ENCODE measurements at regions not wholly inside any gene's neighbourhood (a gene's known extent, or its start where the extent isn't known, plus 50 kb on each side); places are given as distances from the start of the nearest gene placed in this dataset.
"Not testable (repeated sequence)": the region's sequence is repeated elsewhere in the genome, so short reads cannot be mapped to it uniquely, and the experiment has no call there.

DNA sequence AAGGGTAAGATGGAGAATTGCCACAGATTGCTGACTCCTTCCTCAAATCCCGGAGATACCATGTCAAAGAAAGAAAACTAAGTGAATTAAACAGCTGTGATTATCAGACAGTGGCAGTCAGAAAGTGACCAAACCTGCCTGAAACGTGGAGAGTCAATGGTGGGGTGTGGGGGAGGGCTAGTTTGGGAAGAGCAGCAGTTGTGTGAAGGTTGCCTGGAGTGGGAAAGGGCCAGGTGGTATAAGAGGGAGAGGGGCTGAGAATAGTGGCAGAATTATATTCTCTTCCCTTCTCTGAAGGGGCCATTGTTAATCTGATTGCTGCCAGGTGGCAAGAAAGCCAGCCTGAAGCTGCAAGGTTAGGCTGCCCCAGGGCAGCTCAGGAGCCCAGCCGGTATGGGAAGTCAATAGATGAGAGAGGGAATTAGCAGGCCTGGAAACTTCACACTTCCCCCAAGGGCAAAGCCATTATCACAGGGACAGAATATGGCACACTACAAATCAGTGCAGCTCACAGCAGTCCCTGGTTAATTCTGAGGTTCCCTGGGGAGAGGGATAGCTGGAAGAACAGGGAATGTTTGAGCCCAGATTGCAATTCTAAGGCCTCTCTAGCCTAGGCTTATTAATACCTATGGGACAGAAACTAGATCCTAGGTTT is 83.9 kb upstream of the ITGB1 start:
- Mint-ChIP-seq H3K27me3 (peaks cover 3% of the 10 kb centered on the region), H3K36me3 (no peaks in the 10 kb centered on the region), H3K27ac (no peak overlapping the region), H3K4me3 (no peak overlapping the region), H3K4me1 (no peaks in the 10 kb centered on the region), H3K9me3 (no peaks in the 10 kb centered on the region)
- DNase-seq: no peak

DNA sequence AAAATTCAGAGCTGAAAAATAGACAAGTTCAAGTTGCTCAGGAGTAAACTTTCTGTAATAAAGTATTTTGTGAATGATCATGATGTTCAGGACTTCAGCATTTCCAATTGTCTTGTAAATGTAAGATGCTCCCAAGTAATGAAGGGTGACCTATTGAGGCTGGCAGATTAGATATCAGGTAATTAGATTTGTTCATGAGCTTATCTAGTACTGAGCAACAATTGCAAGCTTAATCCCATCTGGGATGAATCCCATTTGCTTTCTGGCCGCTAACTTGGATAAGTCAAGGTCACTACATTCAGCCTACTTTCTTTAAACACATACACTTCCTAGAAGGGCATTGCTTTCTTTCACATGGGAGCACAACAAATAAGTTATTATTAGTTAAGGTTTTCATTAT is 82.4 kb upstream of the ITGB1 start:
- peaks cover 3% of the 10 kb centered on the region for H3K27me3 Mint-ChIP-seq
- H3K36me3 Mint-ChIP-seq: no peaks in the 10 kb centered on the region
- H3K27ac Mint-ChIP-seq: no peak overlapping the region
- no peaks in the 10 kb centered on the region for H3K4me1 Mint-ChIP-seq
- DNase-seq: no peak
- no peak overlapping the region for H3K4me3 Mint-ChIP-seq
- H3K9me3 Mint-ChIP-seq: no peaks in the 10 kb centered on the region

DNA sequence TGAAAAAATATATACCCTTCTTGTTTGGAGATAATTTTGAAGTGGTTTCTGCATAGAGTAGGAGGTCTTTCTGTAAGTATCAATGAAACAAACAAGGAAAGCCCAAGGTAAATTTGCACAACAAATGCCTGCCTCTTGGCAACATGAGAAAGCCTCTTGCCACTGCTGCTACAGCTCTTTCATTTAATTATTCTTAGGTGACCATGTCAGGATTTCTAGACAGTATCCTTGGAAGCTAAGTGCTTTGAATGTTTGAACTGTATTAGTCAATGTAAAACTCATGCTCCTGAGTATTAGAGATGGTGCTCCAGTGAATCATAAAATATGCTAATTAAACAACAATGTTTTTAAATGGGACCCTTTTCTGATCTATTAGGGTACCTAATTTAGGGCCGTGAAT is 81.2 kb upstream of the ITGB1 start:
- H3K9me3 Mint-ChIP-seq: no peaks in the 10 kb centered on the region
- no peaks in the 10 kb centered on the region for H3K36me3 Mint-ChIP-seq
- H3K27me3 Mint-ChIP-seq: no peaks in the 10 kb centered on the region
- no peak overlapping the region for H3K4me3 Mint-ChIP-seq
- DNase-seq: no peak
- H3K27ac Mint-ChIP-seq: no peak overlapping the region
- H3K4me1 Mint-ChIP-seq: no peaks in the 10 kb centered on the region

DNA sequence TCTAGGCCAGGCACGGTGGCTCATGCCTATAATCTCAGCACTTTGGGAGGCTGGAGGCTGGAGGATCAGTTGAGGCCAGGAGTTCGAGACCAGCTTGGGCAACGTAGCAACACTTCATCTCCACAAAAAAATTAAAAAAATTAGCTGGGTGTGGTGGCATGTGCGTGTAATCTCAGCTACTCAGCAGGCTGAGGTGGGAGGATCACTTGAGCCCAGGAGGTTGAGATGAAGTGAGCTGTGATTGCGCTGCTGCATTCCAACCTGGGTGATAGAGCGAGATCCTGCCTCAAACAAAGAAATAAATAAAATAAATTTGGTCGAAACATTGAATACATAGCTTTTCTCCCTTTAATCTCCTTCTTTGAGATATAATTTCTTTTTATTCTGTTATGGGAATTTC is 80.6 kb upstream of the ITGB1 start:
- Mint-ChIP-seq H3K27ac (no peak overlapping the region), H3K4me3 (no peak overlapping the region), H3K27me3 (no peaks in the 10 kb centered on the region), H3K9me3 (no peaks in the 10 kb centered on the region), H3K36me3 (no peaks in the 10 kb centered on the region), H3K4me1 (no peaks in the 10 kb centered on the region)
- DNase-seq: no peak

DNA sequence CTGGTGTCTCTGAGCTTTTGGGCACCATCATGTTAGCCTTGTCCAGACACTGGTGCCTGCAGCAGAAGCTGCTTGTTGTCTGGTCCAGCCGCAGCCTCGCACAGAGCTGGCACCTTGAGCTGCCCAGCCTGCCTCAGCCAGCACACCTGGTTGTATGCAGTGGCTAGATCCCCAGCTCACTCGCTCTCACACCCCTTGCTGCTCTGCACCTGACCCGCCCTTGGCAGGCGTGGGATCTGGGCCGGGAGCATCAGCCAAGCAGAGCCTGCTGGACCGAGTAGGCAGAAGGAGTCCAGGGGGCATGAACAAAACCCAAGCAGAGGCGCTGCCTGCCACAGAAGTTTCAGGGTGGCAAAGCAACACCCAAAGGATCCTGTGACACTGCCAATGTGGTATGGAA is 79.7 kb upstream of the ITGB1 start:
- H3K27ac Mint-ChIP-seq: no peak overlapping the region
- H3K27me3 Mint-ChIP-seq: no peaks in the 10 kb centered on the region
- no peak overlapping the region for H3K4me3 Mint-ChIP-seq
- no peaks in the 10 kb centered on the region for H3K4me1 Mint-ChIP-seq
- H3K36me3 Mint-ChIP-seq: no peaks in the 10 kb centered on the region
- DNase-seq: no peak
- H3K9me3 Mint-ChIP-seq: no peaks in the 10 kb centered on the region

DNA sequence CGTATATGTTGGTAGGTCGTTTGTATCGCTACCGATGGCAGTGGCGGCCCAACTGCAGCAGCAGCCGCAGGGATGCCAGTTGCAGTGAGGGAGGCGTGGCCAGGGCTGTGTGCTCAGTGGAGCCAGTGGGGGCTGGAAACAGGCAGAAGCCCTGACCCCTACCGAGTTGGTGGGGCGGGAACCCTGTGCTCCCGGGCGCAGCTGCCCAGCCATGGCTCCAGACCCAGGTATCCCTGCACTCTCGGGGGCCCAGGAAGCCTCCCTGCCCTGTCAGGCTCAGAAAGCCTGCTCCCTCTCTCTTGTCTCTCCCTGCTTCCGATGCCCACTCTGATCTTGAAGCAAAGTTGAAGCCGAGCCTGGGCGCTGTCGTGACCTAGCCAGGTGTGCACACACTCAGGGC is 78.6 kb upstream of the ITGB1 start:
- no peaks in the 10 kb centered on the region for H3K27me3 Mint-ChIP-seq
- H3K4me3 Mint-ChIP-seq: no peak overlapping the region
- no peaks in the 10 kb centered on the region for H3K36me3 Mint-ChIP-seq
- no peak overlapping the region for H3K27ac Mint-ChIP-seq
- no peaks in the 10 kb centered on the region for H3K4me1 Mint-ChIP-seq
- H3K9me3 Mint-ChIP-seq: no peaks in the 10 kb centered on the region
- DNase-seq: no peak

DNA sequence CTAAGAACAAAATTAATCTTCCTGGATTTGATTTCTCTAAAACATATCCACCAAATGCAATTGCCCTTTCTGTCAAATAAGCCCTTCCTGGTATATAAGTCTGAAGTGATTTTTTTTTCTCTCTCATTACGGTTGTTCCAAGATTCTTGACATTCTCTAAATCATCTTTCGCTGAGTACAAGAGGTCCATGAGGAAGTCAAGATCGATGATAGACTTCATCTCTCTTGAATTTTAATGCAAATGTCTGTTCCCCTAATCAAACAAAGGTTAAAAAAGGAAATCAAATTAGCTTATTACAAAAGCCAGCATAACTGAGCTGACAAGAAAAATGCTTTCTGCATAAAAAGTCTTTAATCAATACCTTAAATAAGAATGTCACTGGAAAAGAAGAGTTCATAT is 77.4 kb upstream of the ITGB1 start:
- Mint-ChIP-seq H3K4me1 (no peaks in the 10 kb centered on the region), H3K4me3 (no peak overlapping the region), H3K27ac (no peak overlapping the region), H3K36me3 (no peaks in the 10 kb centered on the region), H3K9me3 (no peaks in the 10 kb centered on the region), H3K27me3 (no peaks in the 10 kb centered on the region)
- no peak for DNase-seq

DNA sequence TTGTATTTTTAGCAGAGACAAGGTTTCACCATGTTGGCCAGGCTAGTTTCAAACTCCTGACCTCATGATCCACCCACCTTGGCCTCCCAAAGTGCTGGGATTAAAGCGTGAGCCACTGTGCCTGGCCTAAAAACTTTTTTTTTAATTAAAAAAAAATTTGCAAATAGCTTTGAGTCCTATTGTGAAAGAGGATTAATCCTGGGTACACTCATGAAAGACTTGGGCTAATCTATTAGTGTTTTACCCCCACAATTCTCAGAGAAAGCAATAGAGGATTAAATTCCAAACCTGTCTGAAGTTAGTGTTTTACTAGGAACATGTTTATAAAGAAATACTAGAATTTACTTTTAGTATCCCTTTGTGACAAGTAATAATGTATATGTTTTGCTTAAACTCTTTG is 76.9 kb upstream of the ITGB1 start:
- H3K4me1 Mint-ChIP-seq: no peaks in the 10 kb centered on the region
- no peak for DNase-seq
- no peaks in the 10 kb centered on the region for H3K9me3 Mint-ChIP-seq
- no peaks in the 10 kb centered on the region for H3K27me3 Mint-ChIP-seq
- H3K36me3 Mint-ChIP-seq: no peaks in the 10 kb centered on the region
- H3K4me3 Mint-ChIP-seq: no peak overlapping the region
- H3K27ac Mint-ChIP-seq: no peak overlapping the region

DNA sequence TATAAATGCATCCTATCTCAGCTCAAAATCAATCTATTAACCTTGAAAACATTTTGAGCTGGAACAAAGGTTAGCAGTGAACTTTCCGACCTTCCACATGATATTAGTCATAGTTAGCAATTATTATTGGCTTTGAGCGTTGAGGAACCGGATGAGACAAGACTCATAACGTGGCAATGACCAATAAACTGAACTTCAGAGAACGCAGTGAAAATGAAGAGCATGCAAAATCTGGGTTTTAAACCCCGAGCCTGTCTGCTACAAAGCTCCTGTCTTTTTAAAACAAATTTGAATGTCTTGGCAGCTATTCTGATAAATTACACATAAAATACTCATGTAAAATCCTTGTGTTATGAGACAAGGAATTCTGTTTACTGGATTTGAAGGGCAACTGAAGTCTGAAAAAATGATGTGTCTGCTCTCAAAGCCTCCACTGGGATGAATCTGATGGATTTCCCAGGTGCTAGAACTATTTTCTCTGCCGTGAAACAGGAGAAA is 74.7 kb upstream of the ITGB1 start:
- Mint-ChIP-seq H3K4me3 (no peak overlapping the region), H3K27me3 (no peaks in the 10 kb centered on the region), H3K9me3 (no peaks in the 10 kb centered on the region), H3K27ac (no peak overlapping the region), H3K36me3 (no peaks in the 10 kb centered on the region), H3K4me1 (peaks cover 7% of the 10 kb centered on the region)
- no peak for DNase-seq

DNA sequence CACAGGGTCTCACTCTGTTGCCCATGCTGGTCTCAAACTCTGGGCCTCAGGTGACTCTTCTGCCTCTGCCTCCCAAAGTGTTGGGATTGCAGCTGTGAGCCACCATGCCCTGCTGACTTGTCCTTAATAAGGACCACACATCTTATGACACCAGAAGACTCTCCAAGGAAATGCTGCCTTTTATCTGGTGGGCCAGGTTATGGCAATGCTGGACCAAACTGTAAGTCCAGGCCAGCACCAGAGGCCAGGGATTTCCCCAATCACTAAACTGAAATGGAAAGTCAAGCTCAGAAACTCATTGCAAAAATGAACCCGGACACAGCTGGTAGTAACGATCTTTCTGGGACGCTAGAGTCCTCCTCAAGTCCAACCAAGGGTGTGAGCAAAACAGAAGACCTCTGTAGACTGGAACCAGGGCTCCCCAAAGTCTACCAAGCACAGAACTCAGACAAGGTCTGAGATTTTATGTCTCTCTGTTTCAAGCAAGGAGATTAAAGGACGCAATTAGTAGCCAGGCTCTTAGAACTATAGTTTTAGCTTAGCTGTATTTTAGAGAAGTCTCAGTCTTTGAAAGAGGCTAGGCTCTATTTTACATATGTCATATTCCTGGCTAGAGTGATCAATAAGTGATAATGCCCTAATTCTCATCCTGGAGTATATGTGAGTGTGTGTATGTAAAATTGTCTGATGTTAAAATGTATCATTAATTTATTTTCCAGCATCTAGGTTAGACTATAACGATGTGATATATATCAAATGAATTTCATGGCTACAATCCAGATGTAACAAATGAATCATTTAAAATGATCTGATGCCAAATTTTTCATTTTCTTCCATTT is 74.0 kb upstream of the ITGB1 start:
- H3K36me3 Mint-ChIP-seq: no peaks in the 10 kb centered on the region
- DNase-seq: no peak
- no peaks in the 10 kb centered on the region for H3K27me3 Mint-ChIP-seq
- no peak overlapping the region for H3K4me3 Mint-ChIP-seq
- H3K4me1 Mint-ChIP-seq: peaks cover 10% of the 10 kb centered on the region
- no peak overlapping the region for H3K27ac Mint-ChIP-seq
- H3K9me3 Mint-ChIP-seq: no peaks in the 10 kb centered on the region

DNA sequence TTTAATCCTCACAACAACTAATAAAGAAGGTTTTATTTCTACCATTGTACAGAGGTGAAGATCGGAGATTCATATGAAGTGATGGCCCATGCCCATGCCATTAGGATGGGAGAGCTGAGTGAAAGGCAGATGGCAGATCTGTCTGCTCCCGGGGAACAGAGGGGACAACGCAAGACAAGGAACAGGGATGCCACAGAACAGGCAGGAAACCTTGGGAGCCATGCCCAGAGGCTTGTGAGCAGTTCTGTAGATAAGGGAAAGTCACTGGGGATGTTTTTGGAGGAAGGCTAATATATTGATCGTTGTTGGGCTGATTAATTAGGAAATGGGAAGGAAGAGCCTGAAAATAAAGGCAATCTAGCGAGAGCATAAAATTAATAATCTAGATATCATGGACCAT is 73.1 kb upstream of the ITGB1 start:
- H3K36me3 Mint-ChIP-seq: no peaks in the 10 kb centered on the region
- no peaks in the 10 kb centered on the region for H3K27me3 Mint-ChIP-seq
- no peak for DNase-seq
- H3K4me3 Mint-ChIP-seq: no peak overlapping the region
- peaks cover 13% of the 10 kb centered on the region for H3K4me1 Mint-ChIP-seq
- H3K9me3 Mint-ChIP-seq: no peaks in the 10 kb centered on the region
- H3K27ac Mint-ChIP-seq: no peak overlapping the region

DNA sequence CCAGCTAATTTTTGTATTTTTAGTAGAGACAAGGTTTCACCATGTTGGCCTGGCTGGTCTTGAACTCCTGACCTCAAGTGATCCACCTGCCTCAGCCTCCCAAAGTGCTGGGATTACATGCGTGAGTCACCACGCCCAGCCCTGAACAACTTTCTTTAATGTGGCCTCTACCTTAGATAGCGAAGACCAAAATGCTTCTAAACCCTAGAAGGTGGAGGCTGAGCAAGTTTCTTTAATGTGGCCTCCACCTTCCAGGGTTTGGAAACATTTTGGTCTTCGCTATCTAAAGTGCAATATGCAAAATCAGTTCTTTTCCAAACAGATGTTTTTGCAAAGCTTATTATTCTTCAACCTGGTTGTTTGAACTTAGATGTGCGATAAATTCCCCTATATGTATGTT is 70.5 kb upstream of the ITGB1 start:
- not testable (repeated sequence) for H3K4me3 Mint-ChIP-seq, H3K27me3 Mint-ChIP-seq, H3K9me3 Mint-ChIP-seq, DNase-seq, H3K27ac Mint-ChIP-seq, H3K36me3 Mint-ChIP-seq
- peaks cover 15% of the 10 kb centered on the region for H3K4me1 Mint-ChIP-seq

DNA sequence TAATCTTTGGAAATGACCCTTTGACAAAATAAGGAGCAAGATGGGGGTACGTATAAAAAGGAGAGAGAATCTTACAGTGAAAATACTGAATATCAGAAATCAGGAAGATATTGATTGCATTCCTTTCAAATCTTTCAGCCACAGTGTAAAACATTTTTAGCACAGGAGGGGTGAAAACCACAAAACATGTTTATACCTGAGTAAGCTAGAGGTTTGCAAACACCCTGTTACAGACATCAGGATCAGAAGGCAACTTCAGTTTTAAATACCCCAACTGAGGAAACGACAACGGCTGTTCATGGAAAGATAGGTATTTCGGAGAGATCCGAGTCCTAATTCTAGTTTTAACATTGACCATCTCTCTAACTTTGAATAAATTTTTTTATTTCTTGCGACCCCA is 69.1 kb upstream of the ITGB1 start:
- no peaks in the 10 kb centered on the region for H3K36me3 Mint-ChIP-seq
- no peak for DNase-seq
- H3K4me3 Mint-ChIP-seq: no peak overlapping the region
- H3K9me3 Mint-ChIP-seq: no peaks in the 10 kb centered on the region
- H3K27me3 Mint-ChIP-seq: no peaks in the 10 kb centered on the region
- peaks cover 15% of the 10 kb centered on the region for H3K4me1 Mint-ChIP-seq
- no peak overlapping the region for H3K27ac Mint-ChIP-seq

DNA sequence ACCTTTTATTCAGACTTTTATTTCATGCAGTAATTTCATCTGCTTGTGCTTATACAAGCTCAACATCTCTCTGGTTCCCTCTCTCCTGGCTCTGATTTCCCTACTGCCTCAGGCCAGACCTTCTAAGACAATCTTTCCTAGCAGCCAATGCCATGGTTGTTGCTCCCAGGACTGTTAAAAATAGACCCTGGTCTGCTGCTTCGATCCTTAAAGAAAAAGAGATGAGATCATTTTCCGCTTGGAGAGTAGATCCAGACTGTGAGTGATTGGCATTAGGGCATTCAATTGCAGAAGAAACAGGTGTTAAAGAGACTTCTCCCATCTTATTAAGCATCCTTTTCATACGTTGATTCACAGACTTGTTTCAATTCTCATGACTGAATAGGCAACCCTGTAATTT is 68.4 kb upstream of the ITGB1 start:
- Mint-ChIP-seq H3K27me3 (no peaks in the 10 kb centered on the region), H3K4me3 (no peak overlapping the region), H3K4me1 (peaks cover 15% of the 10 kb centered on the region), H3K27ac (no peak overlapping the region), H3K9me3 (no peaks in the 10 kb centered on the region), H3K36me3 (no peaks in the 10 kb centered on the region)
- DNase-seq: no peak

DNA sequence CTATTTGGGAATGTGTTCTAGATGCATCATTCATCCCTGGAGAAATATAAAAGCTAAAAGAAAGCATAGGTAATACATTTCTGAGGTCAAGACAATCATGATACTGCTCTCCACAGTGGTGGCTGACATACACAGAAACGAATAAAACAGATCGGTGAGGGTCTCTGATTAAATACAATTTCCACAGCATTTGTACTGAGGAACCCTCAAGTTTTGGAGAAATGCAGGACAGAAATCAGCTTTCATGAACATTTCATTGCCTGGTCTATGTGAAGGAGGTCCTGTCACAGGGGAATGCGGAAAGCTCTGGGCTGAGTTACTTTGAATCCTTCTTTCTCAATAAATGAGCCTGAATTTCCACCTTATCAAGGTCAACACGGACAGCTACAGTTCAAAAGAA is 67.9 kb upstream of the ITGB1 start:
- no peaks in the 10 kb centered on the region for H3K9me3 Mint-ChIP-seq
- no peak overlapping the region for H3K4me3 Mint-ChIP-seq
- H3K4me1 Mint-ChIP-seq: peaks cover 15% of the 10 kb centered on the region
- no peak overlapping the region for H3K27ac Mint-ChIP-seq
- H3K36me3 Mint-ChIP-seq: no peaks in the 10 kb centered on the region
- H3K27me3 Mint-ChIP-seq: no peaks in the 10 kb centered on the region
- no peak for DNase-seq

DNA sequence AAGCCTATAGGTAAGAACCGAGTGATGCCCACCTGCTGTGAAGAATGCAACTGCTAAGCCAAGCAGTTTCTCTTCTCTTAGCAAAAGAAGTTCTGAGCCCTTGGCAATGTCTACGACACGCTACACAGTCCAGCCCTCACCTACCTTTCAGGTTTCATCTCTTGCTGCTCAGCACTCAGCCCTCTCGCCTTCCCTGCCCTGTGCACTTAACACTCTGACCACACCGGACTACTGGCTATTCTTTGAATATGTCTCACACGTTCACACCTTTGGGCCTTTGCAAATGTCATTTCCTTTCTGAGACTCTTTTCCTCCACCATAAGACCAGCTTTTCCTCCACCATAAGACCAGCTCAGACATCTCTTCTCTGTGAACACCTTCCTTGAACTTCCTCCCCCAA is 67.0 kb upstream of the ITGB1 start:
- H3K27me3 Mint-ChIP-seq: no peaks in the 10 kb centered on the region
- H3K4me3 Mint-ChIP-seq: no peak overlapping the region
- no peaks in the 10 kb centered on the region for H3K9me3 Mint-ChIP-seq
- DNase-seq: no peak
- H3K36me3 Mint-ChIP-seq: no peaks in the 10 kb centered on the region
- H3K27ac Mint-ChIP-seq: no peak overlapping the region
- peaks cover 15% of the 10 kb centered on the region for H3K4me1 Mint-ChIP-seq
